BJ (cell line): ENCODE measurements at regions not wholly inside any gene's neighbourhood (a gene's known extent, or its start where the extent isn't known, plus 50 kb on each side); places are given as distances from the start of the nearest gene placed in this dataset.

ENCODE experiments used
- CTCF ChIA-PET: fragments of 350-600 bp; formaldehyde crosslinking; extraction: SDS; loops from one replicate; lab custom pipeline; 2021; ENCODE audit warnings: antibody characterized with exemption, inconsistent platforms; lab: Yijun Ruan, JAX
- POLR2A ChIA-PET: fragments of 300-600 bp; sonication (Branson Sonifier 250); formaldehyde crosslinking; extraction: SDS; loops from one replicate; lab custom pipeline; 2021; ENCODE audit warnings: antibody characterized with exemption; lab: Charles Lee
- DNase-seq: peaks from one replicate; pipeline ENCODE4 v3.0.0-alpha.2; 2011; ENCODE audit warnings: low read depth
- H3K27me3 ChIP-seq: 2 replicates; pipeline ENCODE4 v1.6.0; 2011; ENCODE audit warnings: low read length; ENCODE audit not compliant: control insufficient read depth, insufficient read depth
- H3K36me3 ChIP-seq: 2 replicates; pipeline ENCODE4 v1.5.1; 2011; ENCODE audit warnings: low read length; ENCODE audit not compliant: control insufficient read depth, insufficient read depth
- H3K4me3 ChIP-seq: 2 replicates; pipeline ENCODE4 v1.5.1; 2011; ENCODE audit warnings: low read depth, mild to moderate bottlenecking, control low read depth, low read length
- TF ChIP-seq, protein P1 (sequence below): IDR thresholded peaks from 2 replicates; pipeline ENCODE4 v1.5.1; 2011; ENCODE audit warnings: low read depth, mild to moderate bottlenecking, control low read depth, inconsistent platforms, low read length, moderate library complexity; ENCODE audit not compliant: insufficient read depth

DNA sequence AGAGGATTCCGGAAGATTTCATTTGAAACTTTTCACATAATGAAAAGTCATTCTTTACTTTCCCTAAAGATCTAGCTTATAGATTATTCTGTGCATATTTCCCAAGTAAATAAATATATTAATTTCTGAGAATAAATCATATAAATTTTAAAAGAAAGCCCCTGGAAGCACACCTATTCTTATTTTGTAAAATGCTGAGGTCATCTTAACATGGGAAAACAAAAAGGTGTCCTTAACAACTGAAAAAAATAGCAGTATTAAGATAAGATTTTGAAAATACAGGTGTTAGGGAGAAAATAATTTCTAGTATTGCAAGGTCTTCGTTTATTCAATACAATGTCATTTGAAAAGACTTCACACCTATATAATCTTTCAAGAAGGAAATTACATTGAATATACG is 567.5 kb upstream of the CHAC2 start:
- POLR2A ChIA-PET, result no interaction called here
- TF ChIP-seq, protein P1, sequence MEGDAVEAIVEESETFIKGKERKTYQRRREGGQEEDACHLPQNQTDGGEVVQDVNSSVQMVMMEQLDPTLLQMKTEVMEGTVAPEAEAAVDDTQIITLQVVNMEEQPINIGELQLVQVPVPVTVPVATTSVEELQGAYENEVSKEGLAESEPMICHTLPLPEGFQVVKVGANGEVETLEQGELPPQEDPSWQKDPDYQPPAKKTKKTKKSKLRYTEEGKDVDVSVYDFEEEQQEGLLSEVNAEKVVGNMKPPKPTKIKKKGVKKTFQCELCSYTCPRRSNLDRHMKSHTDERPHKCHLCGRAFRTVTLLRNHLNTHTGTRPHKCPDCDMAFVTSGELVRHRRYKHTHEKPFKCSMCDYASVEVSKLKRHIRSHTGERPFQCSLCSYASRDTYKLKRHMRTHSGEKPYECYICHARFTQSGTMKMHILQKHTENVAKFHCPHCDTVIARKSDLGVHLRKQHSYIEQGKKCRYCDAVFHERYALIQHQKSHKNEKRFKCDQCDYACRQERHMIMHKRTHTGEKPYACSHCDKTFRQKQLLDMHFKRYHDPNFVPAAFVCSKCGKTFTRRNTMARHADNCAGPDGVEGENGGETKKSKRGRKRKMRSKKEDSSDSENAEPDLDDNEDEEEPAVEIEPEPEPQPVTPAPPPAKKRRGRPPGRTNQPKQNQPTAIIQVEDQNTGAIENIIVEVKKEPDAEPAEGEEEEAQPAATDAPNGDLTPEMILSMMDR, result no peak
- DNase-seq, result no peak

GRCh38 chr2:53188851-53189510 is 578.6 kb upstream of the CHAC2 start:
- POLR2A ChIA-PET, result no interaction called here
- CTCF ChIA-PET, result no interaction called here

More for the DNA sequence above, 567.5 kb upstream of the CHAC2 start:
- no peaks in the 10 kb centered on the region for H3K27me3 ChIP-seq
- no peak overlapping the region for H3K4me3 ChIP-seq
- CTCF ChIA-PET, result interaction anchor here (0.8 kb wide), 1 partner anchor 9 kb away, joined by 3 read pairs; no protein-coding TSS in a partner anchor
- no peaks in the 10 kb centered on the region for H3K36me3 ChIP-seq

DNA sequence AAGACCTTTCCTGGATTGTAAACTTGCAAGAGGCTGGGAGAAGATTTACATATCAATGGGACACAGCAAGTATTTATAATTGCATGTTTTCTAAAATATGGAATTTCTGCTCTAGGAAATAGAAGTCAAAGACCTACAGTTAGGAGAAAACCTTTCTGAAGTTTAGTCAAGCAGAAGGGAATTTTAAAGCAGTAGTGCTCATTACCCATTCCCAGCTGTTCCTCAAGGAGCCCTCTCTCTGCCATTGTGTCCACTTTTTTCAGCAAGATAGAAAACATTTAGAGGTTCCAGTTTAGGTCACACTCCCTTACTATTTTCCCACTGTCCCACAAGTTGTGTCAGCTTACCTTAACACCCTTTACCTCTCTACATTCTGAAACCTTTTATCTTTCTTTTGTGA is 584.0 kb upstream of the CHAC2 start:
- no peak overlapping the region for H3K4me3 ChIP-seq
- CTCF ChIA-PET, result no interaction called here
- no peaks in the 10 kb centered on the region for H3K27me3 ChIP-seq
- TF ChIP-seq, protein P1, result no peak
- no peaks in the 10 kb centered on the region for H3K36me3 ChIP-seq
- DNase-seq, result no peak
- POLR2A ChIA-PET, result no interaction called here

More at GRCh38 chr2:53188851-53189510, 578.6 kb upstream of the CHAC2 start:
- H3K4me3 ChIP-seq, result no peak overlapping the region
- no peaks in the 10 kb centered on the region for H3K36me3 ChIP-seq
- no peak for DNase-seq
- H3K27me3 ChIP-seq, result no peaks in the 10 kb centered on the region
- TF ChIP-seq, protein P1, result no peak

GRCh38 chr2:53182601-53183000 is 585.0 kb upstream of the CHAC2 start:
- no peaks in the 10 kb centered on the region for H3K36me3 ChIP-seq
- CTCF ChIA-PET, result interaction anchor here (0.6 kb wide), 1 partner anchor 313 kb away, joined by 3 read pairs; no protein-coding TSS in a partner anchor
- H3K4me3 ChIP-seq, result no peak overlapping the region
- TF ChIP-seq, protein P1, result no peak
- POLR2A ChIA-PET, result no interaction called here
- H3K27me3 ChIP-seq, result no peaks in the 10 kb centered on the region
- no peak for DNase-seq

GRCh38 chr2:53181759-53182158 is 585.8 kb upstream of the CHAC2 start:
- Histone ChIP-seq H3K27me3 (no peaks in the 10 kb centered on the region), H3K4me3 (no peak overlapping the region), H3K36me3 (no peaks in the 10 kb centered on the region)
- ChIA-PET CTCF (interaction anchor here (0.6 kb wide), 1 partner anchor 312 kb away, joined by 3 read pairs; no protein-coding TSS in a partner anchor), POLR2A (no interaction called here)
- DNase-seq, result no peak
- TF ChIP-seq, protein P1, result no peak
